22Rv1 (cell line): ENCODE measurements at regions not wholly inside any gene's neighbourhood (a gene's known extent, or its start where the extent isn't known, plus 50 kb on each side); places are given as distances from the start of the nearest gene placed in this dataset.

Source experiments
- ZFX ChIP-seq: fragments of 450-650 bp; IDR thresholded peaks from 2 replicates; pipeline ENCODE4 v1.6.1; 2017; ENCODE audit warnings: antibody characterized with exemption, borderline replicate concordance
- TF ChIP-seq, protein P1 (sequence below): fragments of 450-650 bp; IDR thresholded peaks from 2 replicates; pipeline ENCODE4 v1.5.1; 2017; ENCODE audit warnings: mild to moderate bottlenecking

DNA sequence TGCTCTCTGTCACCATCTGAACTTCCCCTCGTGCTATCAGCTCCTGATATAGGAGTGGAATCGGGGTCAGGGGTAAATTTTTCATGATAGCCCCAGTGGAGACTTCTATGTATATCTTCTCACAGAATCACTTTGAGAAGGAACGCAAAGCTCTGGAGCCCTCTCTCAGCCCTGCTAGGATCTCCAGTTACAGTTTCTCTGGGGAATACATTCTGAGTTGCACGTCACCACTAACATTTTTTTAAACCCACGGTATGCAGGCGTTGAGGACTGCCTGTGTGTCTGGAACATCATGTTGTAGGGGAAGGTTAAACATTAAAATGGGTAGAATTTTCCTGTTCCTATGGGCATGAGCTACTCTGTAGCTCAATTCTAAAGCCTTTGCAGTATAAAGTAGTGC, 116.4 kb upstream of the FAM78B start:
- TF ChIP-seq, protein P1, sequence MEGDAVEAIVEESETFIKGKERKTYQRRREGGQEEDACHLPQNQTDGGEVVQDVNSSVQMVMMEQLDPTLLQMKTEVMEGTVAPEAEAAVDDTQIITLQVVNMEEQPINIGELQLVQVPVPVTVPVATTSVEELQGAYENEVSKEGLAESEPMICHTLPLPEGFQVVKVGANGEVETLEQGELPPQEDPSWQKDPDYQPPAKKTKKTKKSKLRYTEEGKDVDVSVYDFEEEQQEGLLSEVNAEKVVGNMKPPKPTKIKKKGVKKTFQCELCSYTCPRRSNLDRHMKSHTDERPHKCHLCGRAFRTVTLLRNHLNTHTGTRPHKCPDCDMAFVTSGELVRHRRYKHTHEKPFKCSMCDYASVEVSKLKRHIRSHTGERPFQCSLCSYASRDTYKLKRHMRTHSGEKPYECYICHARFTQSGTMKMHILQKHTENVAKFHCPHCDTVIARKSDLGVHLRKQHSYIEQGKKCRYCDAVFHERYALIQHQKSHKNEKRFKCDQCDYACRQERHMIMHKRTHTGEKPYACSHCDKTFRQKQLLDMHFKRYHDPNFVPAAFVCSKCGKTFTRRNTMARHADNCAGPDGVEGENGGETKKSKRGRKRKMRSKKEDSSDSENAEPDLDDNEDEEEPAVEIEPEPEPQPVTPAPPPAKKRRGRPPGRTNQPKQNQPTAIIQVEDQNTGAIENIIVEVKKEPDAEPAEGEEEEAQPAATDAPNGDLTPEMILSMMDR = no peak
- TF ChIP-seq ZFX = no peak
